Hepatocyte (in vitro differentiated cells): ENCODE measurements at regions not wholly inside any gene's neighbourhood (a gene's known extent, or its start where the extent isn't known, plus 50 kb on each side); places are given as distances from the start of the nearest gene placed in this dataset.

Source experiments
- DNase-seq: peaks from one replicate; pipeline ENCODE4 v3.0.0-alpha.2; 2016; ENCODE audit warnings: low spot score
- H2AFZ ChIP-seq: fragments of 200-600 bp; sonication (generic); 2 replicates; pipeline ENCODE4 v1.6.0; 2016; ENCODE audit warnings: antibody characterized with exemption, mild to moderate bottlenecking
- H3K27ac ChIP-seq: fragments of 200-600 bp; sonication (generic); 2 replicates; pipeline ENCODE4 v1.5.1; 2016; ENCODE audit warnings: mild to moderate bottlenecking
- H3K27me3 ChIP-seq: fragments of 200-600 bp; sonication (generic); 2 replicates; pipeline ENCODE4 v1.6.1; 2016
- H3K36me3 ChIP-seq: fragments of 200-600 bp; sonication (generic); replicated peaks from 2 replicates; pipeline ENCODE4 v1.5.1; 2016; ENCODE audit warnings: low read depth; ENCODE audit not compliant: insufficient read depth
- H3K4me1 ChIP-seq: fragments of 200-600 bp; sonication (generic); 2 replicates; pipeline ENCODE4 v1.5.1; 2016; ENCODE audit warnings: mild to moderate bottlenecking, moderate library complexity; ENCODE audit not compliant: insufficient read depth
- H3K4me2 ChIP-seq: fragments of 200-600 bp; sonication (generic); 2 replicates; pipeline ENCODE4 v1.6.0; 2016
- H3K4me3 ChIP-seq: fragments of 200-600 bp; sonication (generic); 2 replicates; pipeline ENCODE4 v1.5.1; 2016; ENCODE audit warnings: mild to moderate bottlenecking
- H3K79me2 ChIP-seq: fragments of 200-600 bp; sonication (generic); 2 replicates; pipeline ENCODE4 v1.6.0; 2017; ENCODE audit warnings: mild to moderate bottlenecking
- H3K9me2 ChIP-seq: fragments of 200-600 bp; sonication (generic); replicated peaks from 2 replicates; pipeline ENCODE4 v1.6.0; 2017; ENCODE audit warnings: mild to moderate bottlenecking; ENCODE audit not compliant: insufficient read depth
- H3K9me3 ChIP-seq: fragments of 200-600 bp; sonication (generic); 2 replicates; pipeline ENCODE4 v1.5.1; 2016; ENCODE audit warnings: low read depth, mild to moderate bottlenecking
- H4K20me1 ChIP-seq: fragments of 200-600 bp; sonication (generic); 2 replicates; pipeline ENCODE4 v1.6.0; 2016; ENCODE audit warnings: mild to moderate bottlenecking; ENCODE audit not compliant: insufficient read depth, poor library complexity, severe bottlenecking
- CTCF ChIP-seq: fragments of 200-600 bp; sonication (generic); IDR thresholded peaks from 2 replicates; pipeline ENCODE4 v1.5.1; 2016; ENCODE audit warnings: antibody characterized with exemption, mild to moderate bottlenecking; ENCODE audit not compliant: poor library complexity
- EZH2 ChIP-seq: fragments of 200-600 bp; sonication (generic); IDR thresholded peaks from 2 replicates; pipeline ENCODE4 v1.6.1; 2016; ENCODE audit warnings: antibody characterized with exemption, mild to moderate bottlenecking, borderline replicate concordance
- EZH2phosphoT487 ChIP-seq: fragments of 200-600 bp; sonication (generic); IDR thresholded peaks from one replicate; pipeline ENCODE4 v1.6.1; 2018; ENCODE audit warnings: antibody characterized with exemption, mild to moderate bottlenecking, low read depth, moderate library complexity; ENCODE audit not compliant: unreplicated experiment, severe bottlenecking
- WGBS: methylation state at CpG from one replicate; pipeline ENCODE4 v1.1.6; 2016; ENCODE audit warnings: low lambda C conversion rate; ENCODE audit errors: missing lambda C conversion rate; 5-methylcytosine and 5-hydroxymethylcytosine counted together

DNA sequence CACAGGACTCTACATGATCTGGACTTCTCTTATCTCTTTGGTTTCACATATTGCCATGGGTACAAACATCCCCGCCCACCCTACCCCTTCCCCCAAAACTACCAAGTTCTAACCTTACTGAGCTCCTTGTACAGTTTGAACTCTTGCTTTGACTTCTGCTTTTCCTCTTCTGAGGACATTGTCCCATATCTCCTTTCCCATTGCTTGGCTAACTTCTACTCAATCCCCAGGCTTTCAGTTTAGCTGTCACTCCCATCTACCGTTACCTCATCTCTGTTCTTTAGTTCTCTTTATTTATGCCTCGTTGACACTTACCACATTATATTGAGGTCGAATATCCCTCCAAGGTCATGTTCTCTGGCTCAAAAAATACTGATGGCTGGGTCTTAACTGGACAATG, 393.5 kb upstream of the CADM1 start:
- no peaks in the 10 kb centered on the region for H3K79me2 ChIP-seq
- no peak for DNase-seq
- no peaks in the 10 kb centered on the region for H3K36me3 ChIP-seq
- TF ChIP-seq CTCF (no peak), EZH2phosphoT487 (no peak)
- H3K4me2 ChIP-seq, result no peak overlapping the region
- H3K27ac ChIP-seq, result no peak overlapping the region
- WGBS, result 26% methylated on average over 3 of the region's 4 CpGs
- no peak overlapping the region for H3K4me3 ChIP-seq
- no peaks in the 10 kb centered on the region for H3K9me3 ChIP-seq
- H3K4me1 ChIP-seq, result no peaks in the 10 kb centered on the region
- H3K27me3 ChIP-seq, result no peaks in the 10 kb centered on the region
- H4K20me1 ChIP-seq, result no peaks in the 10 kb centered on the region
- H2AFZ ChIP-seq, result no peak overlapping the region
- no peaks in the 10 kb centered on the region for H3K9me2 ChIP-seq

DNA sequence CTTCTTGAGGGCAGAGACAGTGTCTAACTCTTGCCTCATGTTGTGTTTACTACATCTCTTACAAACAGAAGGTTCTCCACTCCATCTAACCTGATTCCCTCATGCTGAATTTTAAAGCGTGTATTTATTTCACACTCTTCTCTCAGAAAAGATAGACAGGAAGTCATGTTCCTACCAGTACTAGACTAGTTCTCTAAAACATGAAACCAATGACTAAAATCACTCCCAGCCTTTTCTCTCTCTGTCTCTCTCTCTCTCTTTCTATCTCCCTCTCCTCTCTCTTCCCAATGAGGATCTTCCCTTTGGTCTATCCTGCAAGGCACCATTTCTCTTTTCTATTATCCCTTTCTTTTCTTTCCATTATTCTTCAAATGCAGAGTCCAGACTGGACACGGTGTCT, 391.9 kb upstream of the CADM1 start:
- WGBS, result 97% methylated on average over 2 of the region's 2 CpGs

DNA sequence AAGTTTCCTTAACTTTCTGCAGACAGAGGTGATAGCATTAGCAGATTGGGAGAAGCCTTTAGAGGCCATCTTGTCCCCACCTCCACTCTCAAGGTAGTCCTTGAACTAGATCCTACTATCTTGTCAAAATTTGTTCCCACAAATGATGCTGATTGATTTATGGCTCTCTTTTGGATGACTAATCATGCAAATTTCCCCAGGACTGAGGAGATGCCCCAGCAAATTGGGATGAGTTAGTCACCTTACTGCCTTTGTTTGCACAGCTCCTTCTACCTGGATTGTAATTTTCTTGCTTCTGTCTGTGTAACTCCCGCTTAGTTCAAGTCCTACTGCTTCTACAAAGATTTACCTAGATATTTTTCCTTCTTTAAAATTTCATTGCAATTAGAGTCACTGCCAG, 391.4 kb upstream of the CADM1 start:
- no peak for DNase-seq
- Histone ChIP-seq H2AFZ (no peak overlapping the region), H3K4me2 (no peak overlapping the region), H3K36me3 (no peaks in the 10 kb centered on the region), H3K27me3 (peaks cover 9% of the 10 kb centered on the region), H3K4me3 (no peak overlapping the region), H3K27ac (no peak overlapping the region), H3K9me3 (no peaks in the 10 kb centered on the region), H3K79me2 (no peaks in the 10 kb centered on the region), H4K20me1 (no peaks in the 10 kb centered on the region), H3K4me1 (no peaks in the 10 kb centered on the region), H3K9me2 (no peaks in the 10 kb centered on the region)
- TF ChIP-seq EZH2 (no peak), CTCF (no peak), EZH2phosphoT487 (no peak)
- 92% methylated on average over 1 of the region's 1 CpG for WGBS

More for the DNA sequence above, 391.9 kb upstream of the CADM1 start:
- no peaks in the 10 kb centered on the region for H3K4me1 ChIP-seq
- H3K36me3 ChIP-seq, result no peaks in the 10 kb centered on the region
- no peaks in the 10 kb centered on the region for H3K9me2 ChIP-seq
- no peak overlapping the region for H3K4me2 ChIP-seq
- H4K20me1 ChIP-seq, result no peaks in the 10 kb centered on the region
- no peak overlapping the region for H3K27ac ChIP-seq
- no peaks in the 10 kb centered on the region for H3K9me3 ChIP-seq
- no peaks in the 10 kb centered on the region for H3K79me2 ChIP-seq
- H3K4me3 ChIP-seq, result no peak overlapping the region
- H3K27me3 ChIP-seq, result peaks cover 9% of the 10 kb centered on the region
- DNase-seq, result no peak
- no peak overlapping the region for H2AFZ ChIP-seq
- TF ChIP-seq EZH2 (no peak), CTCF (no peak), EZH2phosphoT487 (no peak)

- no peaks in the 10 kb centered on the region for H3K4me1 ChIP-seq
- WGBS, result 78% methylated on average over 5 of the region's 5 CpGs
- no peak for DNase-seq
Observed at GRCh38 chr11:115894176-115894575, 390.0 kb upstream of the CADM1 start.

More at GRCh38 chr11:115894176-115894575, 390.0 kb upstream of the CADM1 start:
- Histone ChIP-seq H3K27me3 (peaks cover 9% of the 10 kb centered on the region), H3K36me3 (no peaks in the 10 kb centered on the region), H3K4me3 (no peak overlapping the region), H4K20me1 (no peaks in the 10 kb centered on the region), H3K4me2 (no peak overlapping the region), H3K9me2 (no peaks in the 10 kb centered on the region), H3K9me3 (no peaks in the 10 kb centered on the region), H3K27ac (no peak overlapping the region), H2AFZ (no peak overlapping the region), H3K79me2 (no peaks in the 10 kb centered on the region)
- no peak for TF ChIP-seq EZH2phosphoT487
- no peak for TF ChIP-seq EZH2
- TF ChIP-seq CTCF, result no peak
